GM21786 (cell line): ENCODE measurements at regions not wholly inside any gene's neighbourhood (a gene's known extent, or its start where the extent isn't known, plus 50 kb on each side); places are given as distances from the start of the nearest gene placed in this dataset.
"Not testable (repeated sequence)": the region's sequence is repeated elsewhere in the genome, so short reads cannot be mapped to it uniquely, and the experiment has no call there.

Experiments used
- ATAC-seq: cut with Tn5 transposase; IDR thresholded peaks from one replicate; pipeline ENCODE4 v1.9.1; 2021; ENCODE audit not compliant: unreplicated experiment

GRCh38 chr5:19142713-19143414 lies 845.1 kb downstream of the CDH18 start:
- ATAC-seq = not testable (repeated sequence)

GRCh38 chr5:19143935-19144334 lies 844.1 kb downstream of the CDH18 start:
- no peak for ATAC-seq

- no peak for ATAC-seq
These were observed 818.6 kb downstream of the CDH18 start for GRCh38 chr5:19169426-19169825.

GRCh38 chr5:19172926-19173470 lies 815.0 kb downstream of the CDH18 start:
- ATAC-seq = no peak

- no peak for ATAC-seq
These were observed 812.0 kb downstream of the CDH18 start for GRCh38 chr5:19175776-19176570.

GRCh38 chr5:19179571-19179970 lies 808.4 kb downstream of the CDH18 start:
- ATAC-seq = no peak

GRCh38 chr5:19189176-19189575 lies 798.8 kb downstream of the CDH18 start:
- no peak for ATAC-seq

GRCh38 chr5:19193631-19194030 lies 794.4 kb downstream of the CDH18 start:
- ATAC-seq = no peak

GRCh38 chr5:19196631-19197030 lies 791.4 kb downstream of the CDH18 start:
- no peak for ATAC-seq

GRCh38 chr5:19200251-19200650 lies 787.7 kb downstream of the CDH18 start:
- no peak for ATAC-seq

- no peak for ATAC-seq
These were observed 779.6 kb downstream of the CDH18 start for GRCh38 chr5:19208397-19208796.

GRCh38 chr5:19210886-19211285 lies 777.1 kb downstream of the CDH18 start:
- no peak for ATAC-seq

GRCh38 chr5:19229179-19229835 lies 758.7 kb downstream of the CDH18 start:
- ATAC-seq = no peak

- no peak for ATAC-seq
These were observed 754.4 kb downstream of the CDH18 start for GRCh38 chr5:19233573-19233972.

- ATAC-seq = no peak
These were observed 752.9 kb downstream of the CDH18 start for GRCh38 chr5:19235101-19235584.

- no peak for ATAC-seq
These were observed 747.8 kb downstream of the CDH18 start for GRCh38 chr5:19240170-19240569.

- ATAC-seq = no peak
These were observed 746.3 kb downstream of the CDH18 start for GRCh38 chr5:19241690-19242089.

GRCh38 chr5:19246191-19246590 lies 741.8 kb downstream of the CDH18 start:
- ATAC-seq = not testable (repeated sequence)

GRCh38 chr5:19247302-19247701 lies 740.7 kb downstream of the CDH18 start:
- ATAC-seq = no peak

GRCh38 chr5:19256036-19256435 lies 732.0 kb downstream of the CDH18 start:
- ATAC-seq = no peak

- no peak for ATAC-seq
These were observed 729.3 kb downstream of the CDH18 start for GRCh38 chr5:19258686-19259085.
